SW480 (cell line): ENCODE measurements at regions not wholly inside any gene's neighbourhood (a gene's known extent, or its start where the extent isn't known, plus 50 kb on each side); places are given as distances from the start of the nearest gene placed in this dataset.

ENCODE experiments used
- DNase-seq: peaks from one replicate; pipeline ENCODE4 v3.0.0-alpha.2; 2016; ENCODE audit warnings: low spot score

- DNase-seq = no peak
These were observed 71.8 kb downstream of the C4orf33 start for GRCh38 chr4:129167640-129168260.

- DNase-seq = no peak
These were observed 76.2 kb downstream of the C4orf33 start for GRCh38 chr4:129172181-129172580.

- DNase-seq = no peak
These were observed 80.9 kb downstream of the C4orf33 start for GRCh38 chr4:129176864-129177263.

- DNase-seq = no peak
These were observed 83.3 kb downstream of the C4orf33 start for GRCh38 chr4:129179276-129179675.

- no peak for DNase-seq
These were observed 93.7 kb downstream of the C4orf33 start for GRCh38 chr4:129189630-129190029.

GRCh38 chr4:129193357-129194100 lies 97.6 kb downstream of the C4orf33 start:
- DNase-seq = no peak

GRCh38 chr4:129208481-129208880 lies 112.5 kb downstream of the C4orf33 start:
- no peak for DNase-seq

- DNase-seq = no peak
These were observed 117.7 kb downstream of the C4orf33 start for GRCh38 chr4:129213692-129214091.

- DNase-seq = no peak
These were observed 122.4 kb downstream of the C4orf33 start for GRCh38 chr4:129218360-129218759.

GRCh38 chr4:129218897-129219296 lies 122.9 kb downstream of the C4orf33 start:
- DNase-seq = no peak

- no peak for DNase-seq
These were observed 124.3 kb downstream of the C4orf33 start for GRCh38 chr4:129220254-129220653.

- DNase-seq = no peak
These were observed 128.0 kb downstream of the C4orf33 start for GRCh38 chr4:129223945-129224344.

- DNase-seq = no peak
These were observed 134.9 kb downstream of the C4orf33 start for GRCh38 chr4:129230846-129231245.

- DNase-seq = no peak
These were observed 136.1 kb downstream of the C4orf33 start for GRCh38 chr4:129231945-129232588.

GRCh38 chr4:129232589-129233337 lies 136.8 kb downstream of the C4orf33 start:
- DNase-seq = no peak

GRCh38 chr4:129233691-129234090 lies 137.7 kb downstream of the C4orf33 start:
- DNase-seq = no peak

GRCh38 chr4:129236351-129236750 lies 140.4 kb downstream of the C4orf33 start:
- DNase-seq = no peak

- DNase-seq = no peak
These were observed 143.1 kb downstream of the C4orf33 start for GRCh38 chr4:129239088-129239487.

GRCh38 chr4:129240816-129241215 lies 144.9 kb downstream of the C4orf33 start:
- DNase-seq = no peak

GRCh38 chr4:129246145-129246544 lies 150.2 kb downstream of the C4orf33 start:
- no peak for DNase-seq

GRCh38 chr4:129246910-129247461 lies 151.0 kb downstream of the C4orf33 start:
- DNase-seq = no peak

GRCh38 chr4:129248621-129249020 lies 152.7 kb downstream of the C4orf33 start:
- DNase-seq = no peak
